ENCODE measurements at regions not wholly inside any gene's neighbourhood (a gene's known extent, or its start where the extent isn't known, plus 50 kb on each side); places are given as distances from the start of the nearest gene placed in this dataset.

- Histone ChIP-seq H4K12ac (ENCODE audit: low read depth, low read length) (no peak overlapping the region), H3K9me3 (ENCODE audit: insufficient read depth, low read depth, low read length) (no peaks in the 10 kb centered on the region), H3K4me1 (ENCODE audit: control insufficient read depth in 1 of 2, insufficient read depth in 2 of 2, low read length in 2 of 2) (no peaks in the 10 kb centered on the region), H2AFZ (ENCODE audit: insufficient read depth, low read length, poor library complexity) (no peak overlapping the region), H2BK120ac (ENCODE audit: insufficient read depth, low read length, poor library complexity) (no peak overlapping the region), H4K91ac (ENCODE audit: low read depth, low read length) (no peak overlapping the region), H3K23ac (ENCODE audit: low read length) (no peak overlapping the region), H3K36me3 (ENCODE audit: control insufficient read depth in 1 of 2, insufficient read depth in 2 of 2, low read length in 2 of 2) (no peaks in the 10 kb centered on the region), H2AK5ac (ENCODE audit: low read length) (no peak overlapping the region), H3K18ac (ENCODE audit: low read length) (no peak overlapping the region), H3K4me2 (ENCODE audit: low read length) (no peak overlapping the region), H3K79me2 (ENCODE audit: control insufficient read depth, insufficient read depth, low read length, poor library complexity) (no peaks in the 10 kb centered on the region), H4K8ac (ENCODE audit: low read depth, low read length) (no peak overlapping the region), H3K9ac (ENCODE audit: low read length) (no peak overlapping the region), H3K14ac (ENCODE audit: low read length) (no peak overlapping the region), H2BK12ac (ENCODE audit: low read length) (no peak overlapping the region), H3K4me3 (ENCODE audit: low read depth, low read length) (no peak overlapping the region), H3K79me1 (ENCODE audit: low read length) (no peaks in the 10 kb centered on the region), H2BK5ac (ENCODE audit: low read depth, low read length, poor library complexity) (no peak overlapping the region), H3K27me3 (ENCODE audit: insufficient read depth, low read length) (no peaks in the 10 kb centered on the region), H3K4ac (ENCODE audit: low read depth, low read length) (no peak overlapping the region), H3K27ac (ENCODE audit: low read depth, low read length) (no peak overlapping the region)
- DNase-seq: no peak
- no CpG with 5 or more reads among the region's 4 CpGs for WGBS (ENCODE audit: extremely low coverage, insufficient coverage, insufficient read length)
Measured at GRCh38 chr6:115630424-115631024, 430.2 kb downstream of the FRK start.

- H3K79me1 ChIP-seq (ENCODE audit: low read length): no peaks in the 10 kb centered on the region
- no peaks in the 10 kb centered on the region for H3K4me1 ChIP-seq (ENCODE audit: control insufficient read depth in 1 of 2, insufficient read depth in 2 of 2, low read length in 2 of 2)
- H4K91ac ChIP-seq (ENCODE audit: low read depth, low read length): no peak overlapping the region
- WGBS (ENCODE audit: extremely low coverage, insufficient coverage, insufficient read length): no CpG with 5 or more reads among the region's 2 CpGs
- H2BK12ac ChIP-seq (ENCODE audit: low read length): no peak overlapping the region
- no peaks in the 10 kb centered on the region for H3K36me3 ChIP-seq (ENCODE audit: control insufficient read depth in 1 of 2, insufficient read depth in 2 of 2, low read length in 2 of 2)
- no peak overlapping the region for H3K18ac ChIP-seq (ENCODE audit: low read length)
- no peak overlapping the region for H3K4ac ChIP-seq (ENCODE audit: low read depth, low read length)
- no peak overlapping the region for H3K23ac ChIP-seq (ENCODE audit: low read length)
- no peaks in the 10 kb centered on the region for H3K27me3 ChIP-seq (ENCODE audit: insufficient read depth, low read length)
- no peak overlapping the region for H2AK5ac ChIP-seq (ENCODE audit: low read length)
- no peak overlapping the region for H3K9ac ChIP-seq (ENCODE audit: low read length)
- H4K12ac ChIP-seq (ENCODE audit: low read depth, low read length): no peak overlapping the region
- H2AFZ ChIP-seq (ENCODE audit: insufficient read depth, low read length, poor library complexity): no peak overlapping the region
- H3K14ac ChIP-seq (ENCODE audit: low read length): no peak overlapping the region
- no peak overlapping the region for H4K8ac ChIP-seq (ENCODE audit: low read depth, low read length)
- no peaks in the 10 kb centered on the region for H3K79me2 ChIP-seq (ENCODE audit: control insufficient read depth, insufficient read depth, low read length, poor library complexity)
- no peak overlapping the region for H2BK5ac ChIP-seq (ENCODE audit: low read depth, low read length, poor library complexity)
- H3K9me3 ChIP-seq (ENCODE audit: insufficient read depth, low read depth, low read length): no peaks in the 10 kb centered on the region
- H3K4me3 ChIP-seq (ENCODE audit: low read depth, low read length): no peak overlapping the region
- H3K27ac ChIP-seq (ENCODE audit: low read depth, low read length): no peak overlapping the region
- H2BK120ac ChIP-seq (ENCODE audit: insufficient read depth, low read length, poor library complexity): no peak overlapping the region
- H3K4me2 ChIP-seq (ENCODE audit: low read length): no peak overlapping the region
- no peak for DNase-seq
Measured at GRCh38 chr6:115629415-115629814, 431.3 kb downstream of the FRK start.

GRCh38 chr6:115618256-115618655, 442.4 kb downstream of the FRK start:
- Histone ChIP-seq H3K79me2 (ENCODE audit: control insufficient read depth, insufficient read depth, low read length, poor library complexity) (no peaks in the 10 kb centered on the region), H4K8ac (ENCODE audit: low read depth, low read length) (no peak overlapping the region), H3K27me3 (ENCODE audit: insufficient read depth, low read length) (no peaks in the 10 kb centered on the region), H4K91ac (ENCODE audit: low read depth, low read length) (no peak overlapping the region), H2BK120ac (ENCODE audit: insufficient read depth, low read length, poor library complexity) (no peak overlapping the region), H3K4me1 (ENCODE audit: control insufficient read depth in 1 of 2, insufficient read depth in 2 of 2, low read length in 2 of 2) (no peaks in the 10 kb centered on the region), H3K4ac (ENCODE audit: low read depth, low read length) (no peak overlapping the region), H3K18ac (ENCODE audit: low read length) (no peak overlapping the region), H2BK5ac (ENCODE audit: low read depth, low read length, poor library complexity) (no peak overlapping the region), H3K9ac (ENCODE audit: low read length) (peak overlapping the region; percentile 40), H3K79me1 (ENCODE audit: low read length) (no peaks in the 10 kb centered on the region), H3K4me3 (ENCODE audit: low read depth, low read length) (no peak overlapping the region), H4K12ac (ENCODE audit: low read depth, low read length) (no peak overlapping the region), H3K4me2 (ENCODE audit: low read length) (no peak overlapping the region), H2AK5ac (ENCODE audit: low read length) (no peak overlapping the region), H2BK12ac (ENCODE audit: low read length) (no peak overlapping the region), H3K23ac (ENCODE audit: low read length) (no peak overlapping the region), H2AFZ (ENCODE audit: insufficient read depth, low read length, poor library complexity) (no peak overlapping the region), H3K27ac (ENCODE audit: low read depth, low read length) (no peak overlapping the region), H3K36me3 (ENCODE audit: control insufficient read depth in 1 of 2, insufficient read depth in 2 of 2, low read length in 2 of 2) (no peaks in the 10 kb centered on the region), H3K9me3 (ENCODE audit: insufficient read depth, low read depth, low read length) (no peaks in the 10 kb centered on the region), H3K14ac (ENCODE audit: low read length) (no peak overlapping the region)
- WGBS (ENCODE audit: extremely low coverage, insufficient coverage, insufficient read length): no CpG with 5 or more reads among the region's 2 CpGs
- no peak for DNase-seq

DNA sequence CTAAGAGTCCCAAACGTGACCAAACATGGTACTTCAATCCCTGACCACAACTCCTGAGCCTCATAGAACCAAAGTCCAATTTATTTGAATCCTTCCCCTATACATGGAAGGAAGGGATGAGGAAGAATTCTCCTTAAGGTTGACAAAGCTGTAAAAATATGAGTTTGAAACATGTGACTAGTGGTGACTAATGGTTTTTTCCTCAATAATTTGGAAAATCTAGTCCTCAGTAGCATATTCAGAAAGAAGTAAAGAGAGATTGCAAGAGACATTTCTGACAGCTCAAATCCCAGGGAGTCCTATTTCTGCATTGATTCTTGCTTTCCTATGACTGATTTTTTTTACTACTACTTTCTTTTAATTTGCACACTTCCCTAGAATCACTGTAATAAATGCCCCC, 443.7 kb downstream of the FRK start:
- H3K4me3 ChIP-seq (ENCODE audit: low read depth, low read length): no peak overlapping the region
- no peak overlapping the region for H3K4me2 ChIP-seq (ENCODE audit: low read length)
- H2BK5ac ChIP-seq (ENCODE audit: low read depth, low read length, poor library complexity): no peak overlapping the region
- H2AFZ ChIP-seq (ENCODE audit: insufficient read depth, low read length, poor library complexity): no peak overlapping the region
- H4K12ac ChIP-seq (ENCODE audit: low read depth, low read length): no peak overlapping the region
- H3K9me3 ChIP-seq (ENCODE audit: insufficient read depth, low read depth, low read length): no peaks in the 10 kb centered on the region
- no peaks in the 10 kb centered on the region for H3K4me1 ChIP-seq (ENCODE audit: control insufficient read depth in 1 of 2, insufficient read depth in 2 of 2, low read length in 2 of 2)
- no peak overlapping the region for H3K23ac ChIP-seq (ENCODE audit: low read length)
- no peak overlapping the region for H3K9ac ChIP-seq (ENCODE audit: low read length)
- H2AK5ac ChIP-seq (ENCODE audit: low read length): no peak overlapping the region
- H3K14ac ChIP-seq (ENCODE audit: low read length): no peak overlapping the region
- H3K79me1 ChIP-seq (ENCODE audit: low read length): no peaks in the 10 kb centered on the region
- no peaks in the 10 kb centered on the region for H3K79me2 ChIP-seq (ENCODE audit: control insufficient read depth, insufficient read depth, low read length, poor library complexity)
- H3K36me3 ChIP-seq (ENCODE audit: control insufficient read depth in 1 of 2, insufficient read depth in 2 of 2, low read length in 2 of 2): no peaks in the 10 kb centered on the region
- H3K27me3 ChIP-seq (ENCODE audit: insufficient read depth, low read length): no peaks in the 10 kb centered on the region
- H4K8ac ChIP-seq (ENCODE audit: low read depth, low read length): no peak overlapping the region
- no peak overlapping the region for H2BK120ac ChIP-seq (ENCODE audit: insufficient read depth, low read length, poor library complexity)
- H3K4ac ChIP-seq (ENCODE audit: low read depth, low read length): no peak overlapping the region
- H4K91ac ChIP-seq (ENCODE audit: low read depth, low read length): no peak overlapping the region
- no peak overlapping the region for H2BK12ac ChIP-seq (ENCODE audit: low read length)
- no CpG with 5 or more reads among the region's 1 CpG for WGBS (ENCODE audit: extremely low coverage, insufficient coverage, insufficient read length)
- H3K27ac ChIP-seq (ENCODE audit: low read depth, low read length): no peak overlapping the region
- H3K18ac ChIP-seq (ENCODE audit: low read length): no peak overlapping the region
- DNase-seq: peak in 1 of 2 donors; percentile 3
